ENCODE measurements at regions not wholly inside any gene's neighbourhood (a gene's known extent, or its start where the extent isn't known, plus 50 kb on each side); places are given as distances from the start of the nearest gene placed in this dataset.

GRCh38 chr3:132084982-132085381, 50.2 kb upstream of the CPNE4 start:
- no peaks in the 10 kb centered on the region for H4K20me1 ChIP-seq (ENCODE audit: control insufficient read depth, extremely low read depth, insufficient read depth, low read length)
- H2AFZ ChIP-seq (ENCODE audit: control insufficient read depth, low read length): no peak overlapping the region
- no peaks in the 10 kb centered on the region for H3K79me2 ChIP-seq (ENCODE audit: control insufficient read depth, insufficient read depth, low read length)
- FAIRE-seq: no peak
- no peaks in the 10 kb centered on the region for H3K36me3 ChIP-seq (ENCODE audit: control insufficient read depth in 2 of 2, extremely low read depth in 1 of 2, insufficient read depth in 2 of 2, low read length in 2 of 2)
- H3K4me3 ChIP-seq (ENCODE audit: control insufficient read depth in 2 of 3, extremely low read depth in 1 of 3, insufficient read depth in 2 of 3, low read depth in 1 of 3, low read length in 3 of 3): no peak overlapping the region
- H3K9me1 ChIP-seq (ENCODE audit: control insufficient read depth, extremely low read depth, insufficient read depth, low read length): no peaks in the 10 kb centered on the region
- no peak overlapping the region for H3K4me2 ChIP-seq (ENCODE audit: control insufficient read depth, extremely low read depth, insufficient read depth, low read depth, low read length)
- dilution Hi-C loops (cut with MboI; ENCODE audit: extremely low pct_ligation_motif_present, low sequenced_read_pairs): no loop called here
- no peak overlapping the region for H3K27ac ChIP-seq (ENCODE audit: control insufficient read depth, insufficient read depth, low read length)
- TF ChIP-seq CTCF (optimal IDR thresholded peaks at IDR 0.05 in 1 of 3, IDR thresholded peaks at IDR 0.05 in 1 of 3, conservative IDR thresholded peaks at IDR 0.05 in 1 of 3; ENCODE audit: extremely low read depth in 1 of 3, insufficient read depth in 2 of 3, low read length in 3 of 3): no peak
- no peak for TF ChIP-seq EZH2 (IDR thresholded peaks at IDR 0.05; ENCODE audit: low read length)
- DNase-seq (ENCODE audit: low read depth, low spot score): no peak
- no peak overlapping the region for H3K9ac ChIP-seq (ENCODE audit: control insufficient read depth, extremely low read depth, insufficient read depth, low read length)
- H3K4me1 ChIP-seq (ENCODE audit: control insufficient read depth, extremely low read depth, insufficient read depth, low read length): no peaks in the 10 kb centered on the region
- no peaks in the 10 kb centered on the region for H3K27me3 ChIP-seq (ENCODE audit: control insufficient read depth, extremely low read depth, insufficient read depth, low read length)
- no peaks in the 10 kb centered on the region for H3K9me3 ChIP-seq (ENCODE audit: control insufficient read depth, low read depth, low read length)

DNA sequence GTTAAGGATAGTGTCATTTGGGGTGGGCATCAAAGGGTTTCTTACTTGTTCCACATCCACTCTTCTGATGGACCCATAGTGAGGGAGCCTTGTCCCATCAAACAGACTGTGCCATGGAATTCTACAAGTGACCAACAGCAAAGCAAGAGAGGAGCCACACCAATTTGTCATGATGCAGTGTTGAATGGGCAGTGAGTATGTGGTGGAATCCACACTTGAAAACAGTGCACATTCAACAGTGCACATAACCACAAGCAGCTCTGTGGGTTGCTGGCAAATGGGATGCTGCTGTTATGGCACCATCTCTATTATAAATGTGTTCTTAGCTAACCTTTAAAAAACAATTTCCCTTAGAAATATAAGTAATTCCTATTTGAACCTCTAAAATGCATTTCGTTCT, 52.5 kb upstream of the CPNE4 start:
- FAIRE-seq (no peak), DNase-seq (ENCODE audit: low read depth, low spot score) (no peak)
- H3K27ac ChIP-seq (ENCODE audit: control insufficient read depth, insufficient read depth, low read length): no peak overlapping the region
- H3K36me3 ChIP-seq (ENCODE audit: control insufficient read depth in 2 of 2, extremely low read depth in 1 of 2, insufficient read depth in 2 of 2, low read length in 2 of 2): no peaks in the 10 kb centered on the region
- H3K4me1 ChIP-seq (ENCODE audit: control insufficient read depth, extremely low read depth, insufficient read depth, low read length): no peaks in the 10 kb centered on the region
- H3K9me3 ChIP-seq (ENCODE audit: control insufficient read depth, low read depth, low read length): no peaks in the 10 kb centered on the region
- H3K9me1 ChIP-seq (ENCODE audit: control insufficient read depth, extremely low read depth, insufficient read depth, low read length): no peaks in the 10 kb centered on the region
- H3K79me2 ChIP-seq (ENCODE audit: control insufficient read depth, insufficient read depth, low read length): no peaks in the 10 kb centered on the region
- no peaks in the 10 kb centered on the region for H3K27me3 ChIP-seq (ENCODE audit: control insufficient read depth, extremely low read depth, insufficient read depth, low read length)
- TF ChIP-seq EZH2 (IDR thresholded peaks at IDR 0.05; ENCODE audit: low read length) (no peak), CTCF (optimal IDR thresholded peaks at IDR 0.05 in 1 of 3, IDR thresholded peaks at IDR 0.05 in 1 of 3, conservative IDR thresholded peaks at IDR 0.05 in 1 of 3; ENCODE audit: extremely low read depth in 1 of 3, insufficient read depth in 2 of 3, low read length in 3 of 3) (no peak)
- H2AFZ ChIP-seq (ENCODE audit: control insufficient read depth, low read length): no peak overlapping the region
- H4K20me1 ChIP-seq (ENCODE audit: control insufficient read depth, extremely low read depth, insufficient read depth, low read length): no peaks in the 10 kb centered on the region
- no peak overlapping the region for H3K4me2 ChIP-seq (ENCODE audit: control insufficient read depth, extremely low read depth, insufficient read depth, low read depth, low read length)
- no peak overlapping the region for H3K4me3 ChIP-seq (ENCODE audit: control insufficient read depth in 2 of 3, extremely low read depth in 1 of 3, insufficient read depth in 2 of 3, low read depth in 1 of 3, low read length in 3 of 3)
- H3K9ac ChIP-seq (ENCODE audit: control insufficient read depth, extremely low read depth, insufficient read depth, low read length): no peak overlapping the region
- dilution Hi-C loops (cut with MboI; ENCODE audit: extremely low pct_ligation_motif_present, low sequenced_read_pairs): no loop called here

Measured in keratinocyte (primary cell).